NB4 (cell line): ENCODE measurements at regions not wholly inside any gene's neighbourhood (a gene's known extent, or its start where the extent isn't known, plus 50 kb on each side); places are given as distances from the start of the nearest gene placed in this dataset.

Experiments
- MYC ChIP-seq: IDR thresholded peaks from 2 replicates; pipeline ENCODE4 v1.6.1; 2011; ENCODE audit warnings: low read depth, low read length
- POLR2A ChIP-seq: IDR thresholded peaks from 2 replicates; pipeline ENCODE4 v1.6.1; 2011; ENCODE audit warnings: mild to moderate bottlenecking; ENCODE audit not compliant: insufficient read length; ENCODE audit errors: extremely low read depth
- TF ChIP-seq, protein P1 (sequence below): IDR thresholded peaks from one replicate; pipeline ENCODE4 v1.5.1; 2012; ENCODE audit warnings: low read depth, low read length
- TF ChIP-seq, protein P2 (sequence below): IDR thresholded peaks from 2 replicates; pipeline ENCODE4 v1.6.1; 2011; ENCODE audit warnings: low read depth, low read length

DNA sequence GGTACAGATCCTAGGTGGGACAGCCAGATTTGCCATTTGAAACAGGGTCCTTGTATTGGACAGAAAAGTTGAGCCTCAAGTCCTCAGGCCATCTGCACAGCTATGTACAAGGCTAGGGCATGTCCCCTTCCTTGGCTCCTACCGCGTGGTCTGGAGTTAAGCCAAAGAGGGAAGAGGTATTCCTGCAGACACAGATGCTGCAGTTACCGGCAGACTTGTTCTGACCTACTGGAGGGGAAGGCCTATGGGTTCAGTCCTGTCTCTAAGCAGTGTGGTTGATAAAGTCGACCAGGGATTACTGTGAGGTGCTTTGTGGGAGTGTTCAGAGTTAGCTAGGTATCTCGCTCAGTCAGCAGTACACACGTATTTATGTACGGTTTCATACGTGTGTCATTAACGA is 180.6 kb downstream of the ADAMTS15 start:
- TF ChIP-seq, protein P1, sequence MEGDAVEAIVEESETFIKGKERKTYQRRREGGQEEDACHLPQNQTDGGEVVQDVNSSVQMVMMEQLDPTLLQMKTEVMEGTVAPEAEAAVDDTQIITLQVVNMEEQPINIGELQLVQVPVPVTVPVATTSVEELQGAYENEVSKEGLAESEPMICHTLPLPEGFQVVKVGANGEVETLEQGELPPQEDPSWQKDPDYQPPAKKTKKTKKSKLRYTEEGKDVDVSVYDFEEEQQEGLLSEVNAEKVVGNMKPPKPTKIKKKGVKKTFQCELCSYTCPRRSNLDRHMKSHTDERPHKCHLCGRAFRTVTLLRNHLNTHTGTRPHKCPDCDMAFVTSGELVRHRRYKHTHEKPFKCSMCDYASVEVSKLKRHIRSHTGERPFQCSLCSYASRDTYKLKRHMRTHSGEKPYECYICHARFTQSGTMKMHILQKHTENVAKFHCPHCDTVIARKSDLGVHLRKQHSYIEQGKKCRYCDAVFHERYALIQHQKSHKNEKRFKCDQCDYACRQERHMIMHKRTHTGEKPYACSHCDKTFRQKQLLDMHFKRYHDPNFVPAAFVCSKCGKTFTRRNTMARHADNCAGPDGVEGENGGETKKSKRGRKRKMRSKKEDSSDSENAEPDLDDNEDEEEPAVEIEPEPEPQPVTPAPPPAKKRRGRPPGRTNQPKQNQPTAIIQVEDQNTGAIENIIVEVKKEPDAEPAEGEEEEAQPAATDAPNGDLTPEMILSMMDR, result no peak
- TF ChIP-seq POLR2A, result no peak
- TF ChIP-seq MYC, result no peak
- TF ChIP-seq, protein P2, sequence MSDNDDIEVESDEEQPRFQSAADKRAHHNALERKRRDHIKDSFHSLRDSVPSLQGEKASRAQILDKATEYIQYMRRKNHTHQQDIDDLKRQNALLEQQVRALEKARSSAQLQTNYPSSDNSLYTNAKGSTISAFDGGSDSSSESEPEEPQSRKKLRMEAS, result no peak
